NB4 (cell line): ENCODE measurements at regions not wholly inside any gene's neighbourhood (a gene's known extent, or its start where the extent isn't known, plus 50 kb on each side); places are given as distances from the start of the nearest gene placed in this dataset.
"Not testable (repeated sequence)": the region's sequence is repeated elsewhere in the genome, so short reads cannot be mapped to it uniquely, and the experiment has no call there.

ENCODE experiments used
- DNase-seq: peaks from one replicate; pipeline ENCODE4 v3.0.0; 2010; ENCODE audit warnings: low read depth
- H3K4me3 ChIP-seq: one replicate; pipeline ENCODE4 v1.5.1; 2011; ENCODE audit warnings: mild to moderate bottlenecking, low read depth, low read length, moderate library complexity
- CTCF ChIP-seq: IDR thresholded peaks from one replicate; pipeline ENCODE4 v1.5.1; 2012; ENCODE audit warnings: low read depth, low read length
- MYC ChIP-seq: IDR thresholded peaks from 2 replicates; pipeline ENCODE4 v1.6.1; 2011; ENCODE audit warnings: low read depth, low read length
- POLR2A ChIP-seq: IDR thresholded peaks from 2 replicates; pipeline ENCODE4 v1.6.1; 2011; ENCODE audit warnings: mild to moderate bottlenecking; ENCODE audit not compliant: insufficient read length; ENCODE audit errors: extremely low read depth
- TF ChIP-seq, protein P1 (sequence below): IDR thresholded peaks from 2 replicates; pipeline ENCODE4 v1.6.1; 2011; ENCODE audit warnings: low read depth, low read length

DNA sequence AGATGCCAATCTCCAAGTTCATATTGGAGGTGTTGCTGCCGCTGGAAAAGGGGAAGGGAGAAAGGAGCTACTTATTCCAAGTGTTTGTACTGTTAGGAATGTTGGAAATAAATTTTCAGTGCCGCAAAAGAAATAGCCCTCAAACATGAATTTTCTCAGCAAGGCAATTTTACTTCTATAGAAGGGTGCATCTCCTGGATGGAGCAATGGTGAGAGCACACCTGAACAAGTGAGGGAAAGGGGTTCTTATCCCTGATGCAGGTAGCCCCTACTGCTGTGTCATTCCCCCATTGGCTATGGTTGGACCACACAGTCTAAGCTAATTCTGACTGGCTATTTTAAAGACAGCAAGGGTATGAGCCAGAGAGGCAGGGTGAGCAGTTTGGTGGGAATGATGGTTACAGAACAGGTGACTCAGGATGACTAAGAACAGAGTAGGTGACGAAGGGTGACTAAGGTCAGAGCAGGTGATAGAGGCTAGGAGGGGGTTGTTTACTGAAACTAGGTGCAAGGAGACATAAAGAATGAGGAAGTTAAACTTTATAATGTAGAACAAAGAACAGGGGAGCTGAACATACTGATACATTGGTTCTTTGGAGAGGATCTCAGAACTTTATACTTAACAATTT lies 503.5 kb downstream of the EDEM1 start:
- DNase-seq, result no peak
- TF ChIP-seq MYC (no peak), CTCF (no peak), POLR2A (no peak)
- TF ChIP-seq, protein P1, sequence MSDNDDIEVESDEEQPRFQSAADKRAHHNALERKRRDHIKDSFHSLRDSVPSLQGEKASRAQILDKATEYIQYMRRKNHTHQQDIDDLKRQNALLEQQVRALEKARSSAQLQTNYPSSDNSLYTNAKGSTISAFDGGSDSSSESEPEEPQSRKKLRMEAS, result no peak
- H3K4me3 ChIP-seq, result no peak overlapping the region

DNA sequence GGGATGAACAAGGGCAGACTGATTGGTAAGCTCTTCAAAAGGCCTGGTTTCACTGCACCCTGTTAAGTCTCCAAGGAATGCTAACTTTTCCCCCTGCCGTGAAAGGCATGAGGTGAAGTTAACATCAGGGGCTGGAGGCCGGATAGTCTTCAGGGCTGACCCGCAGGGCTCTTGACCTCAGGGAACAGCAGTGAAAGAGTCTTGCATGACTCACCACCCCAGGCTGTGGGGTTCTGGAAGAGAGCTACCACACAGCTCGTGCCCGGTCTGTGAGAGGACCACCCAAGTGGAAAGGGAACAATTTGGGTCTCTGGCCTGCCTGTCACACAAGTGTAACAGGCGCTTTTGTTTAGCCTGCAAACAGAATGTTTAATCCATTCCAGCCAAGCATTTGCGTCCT lies 504.9 kb downstream of the EDEM1 start:
- H3K4me3 ChIP-seq, result no peak overlapping the region
- no peak for DNase-seq
- TF ChIP-seq, protein P1, result no peak
- no peak for TF ChIP-seq POLR2A
- no peak for TF ChIP-seq CTCF
- TF ChIP-seq MYC, result no peak

- no peak for DNase-seq
- TF ChIP-seq MYC (no peak), CTCF (no peak), POLR2A (no peak)
- TF ChIP-seq, protein P1, result no peak
- no peak overlapping the region for H3K4me3 ChIP-seq
Observed at GRCh38 chr3:5694266-5694665, 506.8 kb downstream of the EDEM1 start.

DNA sequence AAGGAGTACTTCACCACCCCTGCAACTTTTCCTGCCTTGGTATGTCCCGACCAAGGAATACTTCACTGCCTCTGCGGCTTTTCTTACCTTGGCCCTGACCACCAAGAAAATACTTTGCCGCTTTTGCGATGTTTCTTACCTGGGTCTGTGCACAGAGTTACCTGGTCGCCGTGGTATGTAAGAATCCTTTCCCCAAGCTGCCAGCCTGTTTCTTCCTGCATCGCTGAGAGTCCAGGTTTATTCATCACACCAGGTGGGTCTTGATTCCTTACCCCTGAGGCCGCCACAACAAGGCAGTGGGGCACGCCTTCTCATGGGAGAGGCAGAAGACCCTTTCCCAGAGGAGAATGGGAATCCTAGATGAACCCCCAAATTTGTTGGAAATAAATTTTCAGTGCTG lies 511.3 kb downstream of the EDEM1 start:
- H3K4me3 ChIP-seq, result no peak overlapping the region
- DNase-seq, result no peak
- TF ChIP-seq CTCF, result no peak
- TF ChIP-seq, protein P1, result no peak
- TF ChIP-seq POLR2A, result no peak
- TF ChIP-seq MYC, result no peak

GRCh38 chr3:5699313-5699712 lies 511.8 kb downstream of the EDEM1 start:
- DNase-seq, result no peak
- TF ChIP-seq POLR2A (no peak), CTCF (no peak), MYC (no peak)
- TF ChIP-seq, protein P1, result no peak
- no peak overlapping the region for H3K4me3 ChIP-seq

- no peak for DNase-seq
- TF ChIP-seq, protein P1, result no peak
- TF ChIP-seq POLR2A (no peak), CTCF (no peak), MYC (no peak)
- no peak overlapping the region for H3K4me3 ChIP-seq
Observed at GRCh38 chr3:5699811-5700210, 512.3 kb downstream of the EDEM1 start.

GRCh38 chr3:5701005-5701404 lies 513.5 kb downstream of the EDEM1 start:
- DNase-seq, H3K4me3 ChIP-seq: not testable (repeated sequence)
